Right lobe of liver (tissue), 6 donors: ENCODE measurements at regions not wholly inside any gene's neighbourhood (a gene's known extent, or its start where the extent isn't known, plus 50 kb on each side); places are given as distances from the start of the nearest gene placed in this dataset.
"Not testable (repeated sequence)": the region's sequence is repeated elsewhere in the genome, so short reads cannot be mapped to it uniquely, and the experiment has no call there.

ENCODE experiments used
- ATAC-seq, 4 donors: fragments of 200-7000 bp; cut with Tn5 transposase; one replicate each; pipeline ENCODE4 v1.9.1; 2020; ENCODE audit warnings: mild to moderate bottlenecking in 4 of 4, moderate library complexity in 4 of 4
- DNase-seq, 3 donors: peaks; one replicate each; pipeline ENCODE4 v3.0.0-alpha.2; 2020
- H3K27ac ChIP-seq, 3 donors: fragments of 200-600 bp; one replicate each; pipeline ENCODE4 v1.8.0; 2022
- H3K27me3 ChIP-seq, 2 donors: fragments of 200-600 bp; one replicate each; pipeline ENCODE4 v1.8.0; 2022
- H3K36me3 ChIP-seq, 4 donors: fragments of 200-600 bp; sonication (generic) in 1 of 4; one replicate each; pipeline versions ENCODE4 v1.5.1 to v1.8.0; 2017 to 2022; ENCODE audit warnings: control low read depth in 1 of 4
- H3K4me1 ChIP-seq, 4 donors: fragments of 200-600 bp; sonication (generic) in 1 of 4; one replicate each; pipeline versions ENCODE4 v1.5.1 to v1.8.0; 2017 to 2022; ENCODE audit warnings: control low read depth in 1 of 4
- H3K4me3 ChIP-seq, 3 donors: fragments of 200-600 bp; one replicate each; pipeline ENCODE4 v1.8.0; 2022
- H3K9me3 ChIP-seq, 4 donors: fragments of 200-600 bp; sonication (generic) in 1 of 4; one replicate each; pipeline versions ENCODE4 v1.5.1 to v1.8.0; 2017 to 2022; ENCODE audit warnings: control low read depth in 1 of 4
- CTCF ChIP-seq, 4 donors: fragments of 200-600 bp in 3 of 4; fragments of 450-650 bp in 1 of 4; IDR thresholded peaks; one replicate each; pipeline versions ENCODE4 v1.5.1 to v1.8.0; 2016 to 2022; ENCODE audit warnings: antibody characterized with exemption in 4 of 4, mild to moderate bottlenecking in 2 of 4
- POLR2A ChIP-seq: fragments of 450-650 bp; IDR thresholded peaks from one replicate; pipeline ENCODE4 v1.6.1; 2017; ENCODE audit warnings: antibody characterized with exemption, mild to moderate bottlenecking
- WGBS: methylation state at CpG from one replicate; pipeline ENCODE4 v1.1.6; 2018; ENCODE audit warnings: low coverage, low lambda C conversion rate; ENCODE audit not compliant: insufficient coverage; ENCODE audit errors: missing lambda C conversion rate; 5-methylcytosine and 5-hydroxymethylcytosine counted together
- intact Hi-C, 2 donors: fragments of 100-400 bp; cut with DNase I; formaldehyde crosslinking; loops; one replicate each; pipeline versions ENCODE4 v1.11.2 to v1.14.1; 2022
- donor health status: DM: no; HTN: yes; CAD: no.
- donor health status: DM: no; HTN: no; CAD: no.
- donor health status: DM: no; HTN: no; CAD: no.
- donor health status: DM: no; HTN: yes; CAD: no.
- donor health status: DM: no; HTN: yes; CAD: no.

- no peak for TF ChIP-seq POLR2A
- TF ChIP-seq CTCF (IDR thresholded peaks at IDR 0.05) = no peak
- ATAC-seq (no peak), DNase-seq (no peak)
- no peaks in the 10 kb centered on the region for H3K36me3 ChIP-seq
- peaks cover 0 to 22% (median 6%) of the 10 kb centered on the region in 4 donors for H3K4me1 ChIP-seq
- H3K4me3 ChIP-seq = no peak overlapping the region
- H3K27me3 ChIP-seq = no peaks in the 10 kb centered on the region
- H3K27ac ChIP-seq = no peak overlapping the region
- 41% methylated on average over 2 of the region's 2 CpGs for WGBS
- H3K9me3 ChIP-seq = no peaks in the 10 kb centered on the region
- intact Hi-C loops = no loop called here
Observed at GRCh38 chr2:8441986-8442385, 239.9 kb upstream of the ID2 start.

DNA sequence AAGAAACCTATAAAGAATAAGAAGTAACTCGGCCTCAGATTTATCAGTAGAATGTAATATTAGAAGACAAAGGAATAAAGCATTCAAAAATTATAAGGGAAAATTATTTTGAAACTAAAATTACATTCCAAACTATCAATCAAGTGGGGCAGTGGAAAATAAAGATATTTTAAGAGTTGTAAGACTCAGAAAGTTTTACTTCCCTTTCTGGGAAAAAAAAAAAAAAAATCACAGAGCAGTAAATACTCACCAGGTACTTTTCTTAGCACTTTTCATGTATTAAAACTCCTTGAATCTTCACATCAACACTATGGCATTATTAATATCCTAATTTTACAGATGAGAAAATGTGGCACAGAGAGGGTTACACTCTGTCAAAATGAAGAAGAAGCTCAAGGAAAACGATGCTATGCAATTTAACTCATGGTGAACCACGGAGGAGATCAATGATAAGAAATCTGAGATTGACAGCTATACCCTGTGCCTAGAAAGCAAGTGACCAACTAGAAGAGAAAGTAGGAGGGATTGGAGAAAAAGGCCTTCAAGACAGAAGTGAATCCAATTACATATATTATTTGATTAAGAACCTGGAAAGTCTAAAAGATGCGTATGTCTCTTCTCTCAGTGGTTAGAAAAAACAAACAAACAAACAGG is 238.9 kb upstream of the ID2 start:
- no peaks in the 10 kb centered on the region for H3K36me3 ChIP-seq
- no peak for TF ChIP-seq POLR2A
- no peak for TF ChIP-seq CTCF (IDR thresholded peaks at IDR 0.05)
- 72% methylated on average over 4 of the region's 4 CpGs for WGBS
- H3K4me1 ChIP-seq = peaks cover 0 to 22% (median 6%) of the 10 kb centered on the region in 4 donors
- no peaks in the 10 kb centered on the region for H3K9me3 ChIP-seq
- H3K4me3 ChIP-seq = no peak overlapping the region
- no peak overlapping the region for H3K27ac ChIP-seq
- H3K27me3 ChIP-seq = no peaks in the 10 kb centered on the region
- intact Hi-C loops = no loop called here
- no peak for DNase-seq
- no peak for ATAC-seq

DNA sequence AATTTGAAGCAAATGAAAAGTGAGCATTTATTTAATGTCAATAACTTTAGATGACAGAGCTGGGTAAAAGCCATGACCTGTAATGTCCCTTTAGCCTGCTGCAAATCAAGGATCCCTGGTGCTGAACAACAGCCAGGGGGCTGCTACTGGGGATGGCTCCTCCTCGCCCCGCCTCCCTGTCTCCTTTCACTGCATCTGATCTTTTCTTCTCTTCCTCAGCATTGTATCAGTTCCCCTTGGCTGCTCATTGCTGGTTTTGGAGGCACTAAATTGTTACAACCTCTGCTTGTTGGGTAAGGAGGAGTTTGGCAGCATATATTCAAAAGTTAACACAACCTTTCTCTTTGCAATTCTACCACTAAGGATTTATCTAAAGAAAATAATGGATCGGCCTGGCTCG is 236.3 kb upstream of the ID2 start:
- H3K36me3 ChIP-seq = no peaks in the 10 kb centered on the region
- H3K4me3 ChIP-seq = no peak overlapping the region
- DNase-seq (peak in 1 of 3 donors; percentile 39), ATAC-seq (peak in 3 of 4 donors; percentile 16 to 45 (median 43))
- intact Hi-C loops = no loop called here
- no peak overlapping the region for H3K27ac ChIP-seq
- peaks cover 0 to 4% (median 0%) of the 10 kb centered on the region in 4 donors for H3K4me1 ChIP-seq
- WGBS = 34% methylated on average over 4 of the region's 4 CpGs
- H3K9me3 ChIP-seq = no peaks in the 10 kb centered on the region
- TF ChIP-seq POLR2A (no peak), CTCF (IDR thresholded peaks at IDR 0.05) (no peak)
- H3K27me3 ChIP-seq = no peaks in the 10 kb centered on the region

GRCh38 chr2:8446751-8447150 is 235.1 kb upstream of the ID2 start:
- no CpG with 5 or more reads among the region's 3 CpGs for WGBS
- ATAC-seq, intact Hi-C loops: not testable (repeated sequence)

DNA sequence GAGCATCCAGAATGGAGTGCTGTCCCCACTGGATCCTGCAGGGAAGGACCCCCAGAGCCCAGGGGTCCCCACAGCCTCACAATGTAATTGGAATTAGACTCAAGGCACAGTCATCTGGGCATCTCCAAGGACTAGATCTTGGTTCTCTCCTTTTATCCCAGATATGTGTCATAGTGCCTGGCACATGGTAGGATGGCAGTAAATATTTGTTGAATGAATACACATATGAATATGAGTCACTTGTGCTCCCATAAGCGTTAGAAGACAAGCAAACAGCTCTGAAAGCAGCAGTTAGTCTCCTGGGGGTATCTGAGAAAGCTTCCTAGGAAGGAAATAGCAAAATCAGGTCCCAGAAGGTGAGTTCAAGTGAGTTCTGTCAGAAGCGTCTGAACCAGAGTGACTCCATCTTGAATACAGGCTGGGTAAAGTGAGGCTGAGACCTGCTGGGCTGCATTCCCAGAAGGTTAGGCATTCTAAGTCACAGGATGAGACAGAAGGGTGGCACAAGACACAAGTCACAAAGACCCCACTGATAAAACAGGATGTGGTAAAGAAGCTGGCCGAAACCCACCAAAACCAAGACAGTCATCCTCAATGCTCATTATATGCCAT is 234.1 kb upstream of the ID2 start:
- Histone ChIP-seq H3K9me3 (no peaks in the 10 kb centered on the region), H3K4me1 (no peaks in the 10 kb centered on the region), H3K36me3 (no peaks in the 10 kb centered on the region), H3K4me3 (no peak overlapping the region), H3K27me3 (no peaks in the 10 kb centered on the region), H3K27ac (no peak overlapping the region)
- intact Hi-C loops = no loop called here
- TF ChIP-seq POLR2A (no peak), CTCF (IDR thresholded peaks at IDR 0.05) (no peak)
- DNase-seq (peak in 1 of 3 donors; percentile 14), ATAC-seq (peak in 1 of 4 donors; percentile 38)
- WGBS = 100% methylated on average over 3 of the region's 3 CpGs

More at GRCh38 chr2:8446751-8447150, 235.1 kb upstream of the ID2 start:
- not testable (repeated sequence) for H3K9me3 ChIP-seq, H3K27ac ChIP-seq, H3K4me1 ChIP-seq, H3K4me3 ChIP-seq, H3K27me3 ChIP-seq, H3K36me3 ChIP-seq
- DNase-seq = peak in 1 of 3 donors; percentile 22
